OCI-LY7 (cell line): ENCODE measurements at regions not wholly inside any gene's neighbourhood (a gene's known extent, or its start where the extent isn't known, plus 50 kb on each side); places are given as distances from the start of the nearest gene placed in this dataset.

Experiments
- BruUV-seq: library from RNA; stranded (reverse); fragments of 400-500 nt; replicated peaks from 2 replicates; lab custom pipeline; 2021; lab: Mats Ljungman, UMichigan
- CTCF ChIA-PET: fragments of 300-600 bp; sonication (Branson Sonifier 250); formaldehyde crosslinking; loops from one replicate; lab custom pipeline; 2022; ENCODE audit warnings: antibody characterized with exemption; ENCODE audit not compliant: unreplicated experiment; lab: Charles Lee
- POLR2A ChIA-PET: fragments of 300-600 bp; sonication (Branson Sonifier 250); formaldehyde crosslinking; loops from one replicate; lab custom pipeline; 2022; ENCODE audit warnings: antibody characterized with exemption; lab: Charles Lee
- DNase-seq: peaks from one replicate; pipeline ENCODE4 v3.0.0-alpha.2; 2015; ENCODE audit warnings: low spot score
- H2AFZ ChIP-seq: fragments of 200-600 bp; sonication (generic), shearing (Covaris generic); 2 replicates; pipeline ENCODE4 v1.6.1; 2014; ENCODE audit warnings: mild to moderate bottlenecking, antibody characterized with exemption, low read length, moderate library complexity
- H3K27ac ChIP-seq: fragments of 200-600 bp; sonication (generic); 2 replicates; pipeline ENCODE4 v1.5.1; 2014; ENCODE audit warnings: mixed run types, low read depth, mild to moderate bottlenecking, moderate library complexity, low read length, inconsistent platforms; ENCODE audit not compliant: poor library complexity, severe bottlenecking
- H3K36me3 ChIP-seq: fragments of 200-600 bp; sonication (generic); 2 replicates; pipeline ENCODE4 v1.6.1; 2014; ENCODE audit warnings: mild to moderate bottlenecking, antibody characterized with exemption, low read length, moderate library complexity, mixed read lengths; ENCODE audit not compliant: insufficient read depth
- H3K4me1 ChIP-seq: fragments of 200-600 bp; sonication (generic); 2 replicates; pipeline ENCODE4 v1.5.1; 2014; ENCODE audit warnings: mild to moderate bottlenecking, low read length; ENCODE audit not compliant: insufficient read depth, poor library complexity, severe bottlenecking
- H3K4me2 ChIP-seq: fragments of 200-600 bp; sonication (generic); 2 replicates; pipeline ENCODE4 v1.6.1; 2014; ENCODE audit warnings: mild to moderate bottlenecking, low read length
- H3K4me3 ChIP-seq: fragments of 200-600 bp; sonication (generic); 2 replicates; pipeline ENCODE4 v1.5.1; 2014; ENCODE audit warnings: mild to moderate bottlenecking, low read depth, low read length; ENCODE audit not compliant: poor library complexity, severe bottlenecking
- H3K79me2 ChIP-seq: fragments of 200-600 bp; sonication (generic); 2 replicates; pipeline ENCODE4 v1.6.1; 2016; ENCODE audit warnings: low read depth, mild to moderate bottlenecking, low read length, moderate library complexity, mixed read lengths; ENCODE audit not compliant: insufficient read depth
- H3K9me2 ChIP-seq: fragments of 200-600 bp; sonication (generic); 2 replicates; pipeline ENCODE4 v1.6.1; 2016; ENCODE audit warnings: mild to moderate bottlenecking, low read length, mixed read lengths; ENCODE audit not compliant: insufficient read depth
- H3K9me3 ChIP-seq: fragments of 200-600 bp; sonication (generic); 2 replicates; pipeline ENCODE4 v1.6.1; 2014; ENCODE audit warnings: mild to moderate bottlenecking, mixed run types, low read length, mixed read lengths
- H4K20me1 ChIP-seq: fragments of 200-600 bp; sonication (generic); 2 replicates; pipeline ENCODE4 v1.6.1; 2014; ENCODE audit warnings: mild to moderate bottlenecking, antibody characterized with exemption, low read length, moderate library complexity, mixed read lengths; ENCODE audit not compliant: insufficient read depth
- EZH2phosphoT487 ChIP-seq: fragments of 200-600 bp; sonication (generic); IDR thresholded peaks from 2 replicates; pipeline ENCODE4 v1.6.1; 2018; ENCODE audit warnings: low read depth, borderline replicate concordance, mild to moderate bottlenecking, mixed run types, antibody characterized with exemption, low read length, moderate library complexity, mixed read lengths
- intact Hi-C: fragments of 100-400 bp; cut with micrococcal nuclease; formaldehyde crosslinking; loops from one replicate; pipeline ENCODE4 v1.10.0; 2022; ENCODE audit not compliant: unreplicated experiment
- TF ChIP-seq, protein P1 (sequence below): fragments of 200-600 bp; sonication (generic); conservative IDR thresholded peaks from 2 replicates; pipeline ENCODE4 v1.5.1; 2014; ENCODE audit warnings: mild to moderate bottlenecking, antibody characterized with exemption, low read length, moderate library complexity, mixed read lengths

DNA sequence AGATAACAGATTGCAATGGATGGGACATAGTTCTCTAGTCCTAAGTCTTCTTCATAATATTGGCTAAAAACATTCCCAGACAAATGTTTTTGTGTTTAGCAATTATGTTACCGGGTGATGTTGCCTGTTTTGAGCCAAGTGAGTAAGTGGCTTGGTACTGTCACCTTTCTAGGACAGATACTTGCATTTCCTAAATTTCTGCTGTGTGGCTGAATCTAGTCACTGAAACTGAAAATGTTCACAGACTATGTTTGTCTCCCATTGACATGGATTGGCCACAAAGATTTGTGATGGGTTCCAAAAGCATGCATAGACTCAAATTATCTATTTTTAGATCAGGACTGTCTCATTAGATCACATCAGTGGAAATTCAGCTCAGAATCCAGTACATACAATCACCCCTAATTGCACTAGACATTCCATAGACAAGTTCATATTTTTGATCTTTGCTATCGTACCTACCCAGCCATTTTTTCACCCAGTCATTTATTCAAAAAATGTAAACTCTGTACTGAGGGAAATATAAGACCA, 1222.1 kb upstream of the AUTS2 start:
- BruUV-seq: no TSS peak
- no peaks in the 10 kb centered on the region for H3K4me1 ChIP-seq
- H3K4me2 ChIP-seq: no peak overlapping the region

GRCh38 chr7:68381731-68382130, 1216.5 kb upstream of the AUTS2 start:
- Histone ChIP-seq H3K9me2 (no peaks in the 10 kb centered on the region), H2AFZ (no peak overlapping the region), H3K4me3 (no peak overlapping the region), H3K4me1 (no peaks in the 10 kb centered on the region), H3K27ac (no peak overlapping the region), H3K79me2 (no peaks in the 10 kb centered on the region), H3K36me3 (no peaks in the 10 kb centered on the region), H3K9me3 (no peaks in the 10 kb centered on the region), H3K4me2 (no peak overlapping the region), H4K20me1 (no peaks in the 10 kb centered on the region)
- no peak for DNase-seq
- TF ChIP-seq EZH2phosphoT487: no peak
- TF ChIP-seq, protein P1, sequence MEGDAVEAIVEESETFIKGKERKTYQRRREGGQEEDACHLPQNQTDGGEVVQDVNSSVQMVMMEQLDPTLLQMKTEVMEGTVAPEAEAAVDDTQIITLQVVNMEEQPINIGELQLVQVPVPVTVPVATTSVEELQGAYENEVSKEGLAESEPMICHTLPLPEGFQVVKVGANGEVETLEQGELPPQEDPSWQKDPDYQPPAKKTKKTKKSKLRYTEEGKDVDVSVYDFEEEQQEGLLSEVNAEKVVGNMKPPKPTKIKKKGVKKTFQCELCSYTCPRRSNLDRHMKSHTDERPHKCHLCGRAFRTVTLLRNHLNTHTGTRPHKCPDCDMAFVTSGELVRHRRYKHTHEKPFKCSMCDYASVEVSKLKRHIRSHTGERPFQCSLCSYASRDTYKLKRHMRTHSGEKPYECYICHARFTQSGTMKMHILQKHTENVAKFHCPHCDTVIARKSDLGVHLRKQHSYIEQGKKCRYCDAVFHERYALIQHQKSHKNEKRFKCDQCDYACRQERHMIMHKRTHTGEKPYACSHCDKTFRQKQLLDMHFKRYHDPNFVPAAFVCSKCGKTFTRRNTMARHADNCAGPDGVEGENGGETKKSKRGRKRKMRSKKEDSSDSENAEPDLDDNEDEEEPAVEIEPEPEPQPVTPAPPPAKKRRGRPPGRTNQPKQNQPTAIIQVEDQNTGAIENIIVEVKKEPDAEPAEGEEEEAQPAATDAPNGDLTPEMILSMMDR: no peak
- intact Hi-C loops: no loop called here
- no TSS peak for BruUV-seq
- CTCF ChIA-PET: no interaction called here
- POLR2A ChIA-PET: interaction anchor here (0.6 kb wide), 1 partner anchor 1594 kb away, joined by 3 read pairs; no protein-coding TSS in a partner anchor

More for the DNA sequence above, 1222.1 kb upstream of the AUTS2 start:
- intact Hi-C loops: no loop called here
- Histone ChIP-seq H3K36me3 (no peaks in the 10 kb centered on the region), H3K4me3 (no peak overlapping the region), H3K27ac (no peak overlapping the region), H3K9me2 (no peaks in the 10 kb centered on the region), H3K9me3 (no peaks in the 10 kb centered on the region), H3K79me2 (no peaks in the 10 kb centered on the region), H2AFZ (no peak overlapping the region), H4K20me1 (no peaks in the 10 kb centered on the region)
- no peak for DNase-seq
- POLR2A ChIA-PET: no interaction called here
- CTCF ChIA-PET: no interaction called here
- no peak for TF ChIP-seq EZH2phosphoT487
- TF ChIP-seq, protein P1: no peak

GRCh38 chr7:68384581-68384980, 1213.7 kb upstream of the AUTS2 start:
- Histone ChIP-seq H3K9me2 (no peaks in the 10 kb centered on the region), H3K27ac (no peak overlapping the region), H3K36me3 (no peaks in the 10 kb centered on the region), H3K4me1 (no peaks in the 10 kb centered on the region), H3K9me3 (no peaks in the 10 kb centered on the region), H3K79me2 (no peaks in the 10 kb centered on the region), H4K20me1 (no peaks in the 10 kb centered on the region), H3K4me3 (no peak overlapping the region), H2AFZ (no peak overlapping the region), H3K4me2 (no peak overlapping the region)
- intact Hi-C loops: no loop called here
- no TSS peak for BruUV-seq
- no peak for TF ChIP-seq EZH2phosphoT487
- TF ChIP-seq, protein P1: no peak
- ChIA-PET POLR2A (interaction anchor here (1.0 kb wide), 2 partner anchors 20 to 441 kb away, joined by 3 read pairs; no protein-coding TSS in a partner anchor), CTCF (no interaction called here)
- no peak for DNase-seq
